Skin epidermis (tissue), 12 donors: ENCODE measurements at regions not wholly inside any gene's neighbourhood (a gene's known extent, or its start where the extent isn't known, plus 50 kb on each side); places are given as distances from the start of the nearest gene placed in this dataset.

Source experiments
- H3K27ac ChIP-seq, 21 experiments: fragments of 200-600 bp; sonication (generic) in 11 of 21; one replicate each; pipeline ENCODE4 v1.5.0; 2020; ENCODE audit warnings: mild to moderate bottlenecking in 3 of 21, inconsistent platforms in 2 of 21, moderate library complexity in 2 of 21
- H3K4me3 ChIP-seq, 7 experiments: fragments of 200-600 bp; sonication (generic) in 2 of 7; one replicate each; pipeline ENCODE4 v1.5.0; 2020; ENCODE audit warnings: inconsistent platforms in 2 of 7, mild to moderate bottlenecking in 2 of 7, moderate library complexity in 1 of 7

- Histone ChIP-seq H3K27ac (no peak overlapping the region), H3K4me3 (no peak overlapping the region)
Observed at GRCh38 chr10:105718207-105718995, 1077.3 kb downstream of the SORCS3 start.

- H3K27ac ChIP-seq = no peak overlapping the region
Observed at GRCh38 chr10:105714728-105715127, 1073.6 kb downstream of the SORCS3 start.

GRCh38 chr10:105707603-105708002, 1066.5 kb downstream of the SORCS3 start:
- H3K4me3 ChIP-seq = no peak overlapping the region
- H3K27ac ChIP-seq = no peak overlapping the region

More at GRCh38 chr10:105714728-105715127, 1073.6 kb downstream of the SORCS3 start:
- no peak overlapping the region for H3K4me3 ChIP-seq

- Histone ChIP-seq H3K27ac (no peak overlapping the region), H3K4me3 (no peak overlapping the region)
Observed at GRCh38 chr10:105706281-105707026, 1065.4 kb downstream of the SORCS3 start.

- H3K27ac ChIP-seq = no peak overlapping the region
- no peak overlapping the region for H3K4me3 ChIP-seq
Observed at GRCh38 chr10:105702211-105702610, 1061.1 kb downstream of the SORCS3 start.

- no peak overlapping the region for H3K27ac ChIP-seq
- no peak overlapping the region for H3K4me3 ChIP-seq
Observed at GRCh38 chr10:105700218-105700617, 1059.1 kb downstream of the SORCS3 start.

GRCh38 chr10:105699504-105699903, 1058.4 kb downstream of the SORCS3 start:
- H3K4me3 ChIP-seq = no peak overlapping the region
- no peak overlapping the region for H3K27ac ChIP-seq

GRCh38 chr10:105698592-105698991, 1057.5 kb downstream of the SORCS3 start:
- no peak overlapping the region for H3K27ac ChIP-seq
- H3K4me3 ChIP-seq = no peak overlapping the region

- no peak overlapping the region for H3K4me3 ChIP-seq
- H3K27ac ChIP-seq = no peak overlapping the region
Observed at GRCh38 chr10:105697290-105697780, 1056.2 kb downstream of the SORCS3 start.

- H3K27ac ChIP-seq = no peak overlapping the region
Observed at GRCh38 chr10:105691811-105692210, 1050.7 kb downstream of the SORCS3 start.

GRCh38 chr10:105682911-105683310, 1041.8 kb downstream of the SORCS3 start:
- Histone ChIP-seq H3K4me3 (no peak overlapping the region), H3K27ac (no peak overlapping the region)

More at GRCh38 chr10:105691811-105692210, 1050.7 kb downstream of the SORCS3 start:
- no peak overlapping the region for H3K4me3 ChIP-seq

GRCh38 chr10:105681051-105681450, 1040.0 kb downstream of the SORCS3 start:
- no peak overlapping the region for H3K4me3 ChIP-seq

GRCh38 chr10:105679781-105680180, 1038.7 kb downstream of the SORCS3 start:
- H3K4me3 ChIP-seq = no peak overlapping the region
- H3K27ac ChIP-seq = no peak overlapping the region

More at GRCh38 chr10:105681051-105681450, 1040.0 kb downstream of the SORCS3 start:
- H3K27ac ChIP-seq = no peak overlapping the region

- no peak overlapping the region for H3K27ac ChIP-seq
- no peak overlapping the region for H3K4me3 ChIP-seq
Observed at GRCh38 chr10:105675333-105675732, 1034.2 kb downstream of the SORCS3 start.

- Histone ChIP-seq H3K4me3 (no peak overlapping the region), H3K27ac (no peak overlapping the region)
Observed at GRCh38 chr10:105674448-105674847, 1033.4 kb downstream of the SORCS3 start.

- no peak overlapping the region for H3K4me3 ChIP-seq
- H3K27ac ChIP-seq = no peak overlapping the region
Observed at GRCh38 chr10:105658696-105659095, 1017.6 kb downstream of the SORCS3 start.

GRCh38 chr10:105656856-105657255, 1015.8 kb downstream of the SORCS3 start:
- no peak overlapping the region for H3K27ac ChIP-seq

GRCh38 chr10:105650306-105650705, 1009.2 kb downstream of the SORCS3 start:
- H3K4me3 ChIP-seq = no peak overlapping the region

More at GRCh38 chr10:105656856-105657255, 1015.8 kb downstream of the SORCS3 start:
- H3K4me3 ChIP-seq = no peak overlapping the region

GRCh38 chr10:105647354-105647753, 1006.3 kb downstream of the SORCS3 start:
- no peak overlapping the region for H3K27ac ChIP-seq

More at GRCh38 chr10:105650306-105650705, 1009.2 kb downstream of the SORCS3 start:
- no peak overlapping the region for H3K27ac ChIP-seq

GRCh38 chr10:105644978-105645377, 1003.9 kb downstream of the SORCS3 start:
- no peak overlapping the region for H3K27ac ChIP-seq
- H3K4me3 ChIP-seq = no peak overlapping the region

More at GRCh38 chr10:105647354-105647753, 1006.3 kb downstream of the SORCS3 start:
- no peak overlapping the region for H3K4me3 ChIP-seq

GRCh38 chr10:105644559-105644958, 1003.5 kb downstream of the SORCS3 start:
- Histone ChIP-seq H3K27ac (no peak overlapping the region), H3K4me3 (no peak overlapping the region)
